Mesodermal cell (in vitro differentiated cells): ENCODE measurements at regions not wholly inside any gene's neighbourhood (a gene's known extent, or its start where the extent isn't known, plus 50 kb on each side); places are given as distances from the start of the nearest gene placed in this dataset.

ENCODE experiments used
- H3K27ac ChIP-seq: 2 replicates; pipeline ENCODE4 v1.7.0; 2013; ENCODE audit warnings: mild to moderate bottlenecking, low read depth, low read length, moderate library complexity; ENCODE audit not compliant: severe bottlenecking
- H3K36me3 ChIP-seq: 2 replicates; pipeline ENCODE4 v1.7.1; 2013; ENCODE audit warnings: mild to moderate bottlenecking, low read length, moderate library complexity; ENCODE audit not compliant: control insufficient read depth, insufficient read depth
- H3K4me1 ChIP-seq: one replicate; pipeline ENCODE4 v1.7.1; 2013; ENCODE audit warnings: mild to moderate bottlenecking, low read length; ENCODE audit not compliant: insufficient read depth, control insufficient read depth, poor library complexity, severe bottlenecking
- H3K4me3 ChIP-seq: 2 replicates; pipeline ENCODE4 v1.7.0; 2013; ENCODE audit warnings: low read length, control low read depth, mild to moderate bottlenecking; ENCODE audit not compliant: insufficient read depth, poor library complexity, severe bottlenecking; ENCODE audit errors: extremely low read depth
- H3K9me3 ChIP-seq: 2 replicates; pipeline ENCODE4 v1.7.1; 2013; ENCODE audit warnings: mild to moderate bottlenecking, low read length, moderate library complexity; ENCODE audit not compliant: control insufficient read depth
- WGBS, 2 experiments: methylation state at CpG; one replicate each; pipeline ENCODE4 v1.1.5; 2013; ENCODE audit warnings: missing lambda C conversion rate in 2 of 2; ENCODE audit not compliant: insufficient coverage in 2 of 2; 5-methylcytosine and 5-hydroxymethylcytosine counted together

GRCh38 chr10:44435196-44435595 lies 50.3 kb upstream of the CXCL12 start:
- H3K27ac ChIP-seq, result no peak overlapping the region
- H3K9me3 ChIP-seq, result peaks cover 4% of the 10 kb centered on the region
- WGBS, 2 experiments, result 73 to 89% methylated on average over 5 to 6 of the region's 7 CpGs
- H3K4me3 ChIP-seq, result no peak overlapping the region
- no peaks in the 10 kb centered on the region for H3K4me1 ChIP-seq
- no peaks in the 10 kb centered on the region for H3K36me3 ChIP-seq

- H3K4me1 ChIP-seq, result no peaks in the 10 kb centered on the region
- H3K27ac ChIP-seq, result no peak overlapping the region
- H3K4me3 ChIP-seq, result no peak overlapping the region
- no peaks in the 10 kb centered on the region for H3K36me3 ChIP-seq
- 63 to 70% methylated on average over 1 of the region's 1 CpG for WGBS, 2 experiments
- H3K9me3 ChIP-seq, result peaks cover 4% of the 10 kb centered on the region
Measured at GRCh38 chr10:44436240-44436639, 51.3 kb upstream of the CXCL12 start.

- H3K4me3 ChIP-seq, result no peak overlapping the region
- peaks cover 4% of the 10 kb centered on the region for H3K9me3 ChIP-seq
- no peaks in the 10 kb centered on the region for H3K36me3 ChIP-seq
- no peaks in the 10 kb centered on the region for H3K4me1 ChIP-seq
- no peak overlapping the region for H3K27ac ChIP-seq
- 96 to 100% methylated on average over 2 to 3 of the region's 4 CpGs for WGBS, 2 experiments
Measured at GRCh38 chr10:44437840-44438511, 53.1 kb upstream of the CXCL12 start.

- 88 to 96% methylated on average over 4 to 8 of the region's 8 CpGs for WGBS, 2 experiments
- H3K36me3 ChIP-seq, result no peaks in the 10 kb centered on the region
- no peaks in the 10 kb centered on the region for H3K4me1 ChIP-seq
- no peaks in the 10 kb centered on the region for H3K9me3 ChIP-seq
- H3K4me3 ChIP-seq, result no peak overlapping the region
- H3K27ac ChIP-seq, result no peak overlapping the region
Measured at GRCh38 chr10:44439239-44439957, 54.5 kb upstream of the CXCL12 start.

- WGBS, 2 experiments, result 76 to 79% methylated on average over 4 of the region's 5 CpGs
- Histone ChIP-seq H3K4me1 (no peaks in the 10 kb centered on the region), H3K9me3 (no peaks in the 10 kb centered on the region), H3K27ac (no peak overlapping the region), H3K4me3 (no peak overlapping the region), H3K36me3 (no peaks in the 10 kb centered on the region)
Measured at GRCh38 chr10:44439958-44440244, 55.0 kb upstream of the CXCL12 start.

- H3K36me3 ChIP-seq, result no peaks in the 10 kb centered on the region
- H3K27ac ChIP-seq, result no peak overlapping the region
- no peak overlapping the region for H3K4me3 ChIP-seq
- no peaks in the 10 kb centered on the region for H3K9me3 ChIP-seq
- no peaks in the 10 kb centered on the region for H3K4me1 ChIP-seq
- no CpG with 5 or more reads among the region's 2 CpGs for WGBS, 2 experiments
Measured at GRCh38 chr10:44457259-44457658, 72.4 kb upstream of the CXCL12 start.

GRCh38 chr10:44458671-44459413 lies 73.9 kb upstream of the CXCL12 start:
- no peaks in the 10 kb centered on the region for H3K4me1 ChIP-seq
- H3K36me3 ChIP-seq, result no peaks in the 10 kb centered on the region
- no peaks in the 10 kb centered on the region for H3K9me3 ChIP-seq
- 87 to 94% methylated on average over 6 to 7 of the region's 7 CpGs for WGBS, 2 experiments
- H3K4me3 ChIP-seq, result no peak overlapping the region
- H3K27ac ChIP-seq, result no peak overlapping the region

GRCh38 chr10:44459671-44460070 lies 74.8 kb upstream of the CXCL12 start:
- no peak overlapping the region for H3K4me3 ChIP-seq
- H3K27ac ChIP-seq, result no peak overlapping the region
- no peaks in the 10 kb centered on the region for H3K9me3 ChIP-seq
- WGBS, 2 experiments, result 75 to 84% methylated on average over 1 to 2 of the region's 2 CpGs
- no peaks in the 10 kb centered on the region for H3K36me3 ChIP-seq
- H3K4me1 ChIP-seq, result no peaks in the 10 kb centered on the region

GRCh38 chr10:44460416-44460815 lies 75.5 kb upstream of the CXCL12 start:
- WGBS, 2 experiments, result no CpG with 5 or more reads among the region's 1 CpG
- Histone ChIP-seq H3K27ac (no peak overlapping the region), H3K4me3 (no peak overlapping the region), H3K9me3 (no peaks in the 10 kb centered on the region), H3K36me3 (no peaks in the 10 kb centered on the region), H3K4me1 (no peaks in the 10 kb centered on the region)

GRCh38 chr10:44462338-44462914 lies 77.5 kb upstream of the CXCL12 start:
- no peak overlapping the region for H3K27ac ChIP-seq
- WGBS, 2 experiments, result 82 to 94% methylated on average over 5 of the region's 7 CpGs

More at GRCh38 chr10:44462338-44462914, 77.5 kb upstream of the CXCL12 start:
- Histone ChIP-seq H3K36me3 (no peaks in the 10 kb centered on the region), H3K4me1 (no peaks in the 10 kb centered on the region), H3K4me3 (no peak overlapping the region), H3K9me3 (no peaks in the 10 kb centered on the region)
